Pancreas (tissue), 10 donors: ENCODE measurements at regions not wholly inside any gene's neighbourhood (a gene's known extent, or its start where the extent isn't known, plus 50 kb on each side); places are given as distances from the start of the nearest gene placed in this dataset.

Experiments
- ATAC-seq, 4 donors: fragments of 200-7000 bp; cut with Tn5 transposase; one replicate each; pipeline versions ENCODE4 v1.8.0 to v1.9.1; 2020; ENCODE audit warnings: mild to moderate bottlenecking in 4 of 4, moderate library complexity in 4 of 4
- DNase-seq, 6 donors: peaks; one replicate each; pipeline ENCODE4 v3.0.0-alpha.2; 2020
- FAIRE-seq: peaks from 2 replicates; lab custom pipeline; 2012; peaks lifted over from hg19 to GRCh38; lab: Jason Lieb, UNC
- H3K27ac ChIP-seq, 4 donors: fragments of 200-600 bp; sonication (generic); 1 replicate in 3 of 4; 2 replicates in 1 of 4; pipeline versions ENCODE4 v1.5.0 to v1.8.0; 2020
- H3K27me3 ChIP-seq, 4 donors: fragments of 200-600 bp; one replicate each; pipeline ENCODE4 v1.8.0; 2021
- H3K36me3 ChIP-seq, 3 donors: fragments of 200-600 bp; sonication (generic) in 1 of 3; one replicate each; pipeline versions ENCODE4 v1.5.0 to v1.8.0; 2020 to 2021
- H3K4me1 ChIP-seq, 3 donors: fragments of 200-600 bp; one replicate each; pipeline ENCODE4 v1.8.0; 2021
- H3K4me3 ChIP-seq, 4 donors: fragments of 200-600 bp; sonication (generic) in 2 of 4; one replicate each; pipeline versions ENCODE4 v1.5.0 to v1.8.0; 2020 to 2021
- H3K9me3 ChIP-seq, 4 donors: fragments of 200-600 bp; one replicate each; pipeline ENCODE4 v1.8.0; 2021
- CTCF ChIP-seq, 4 donors: fragments of 200-600 bp; sonication (generic) in 3 of 4; IDR thresholded peaks; one replicate each; pipeline versions ENCODE4 v1.5.0 to v1.8.0; 2021; ENCODE audit warnings: antibody characterized with exemption in 4 of 4
- WGBS, 2 donors: extraction: QIAGEN DNeasy Blood & Tissue Kit; methylation state at CpG; one replicate each; pipeline ENCODE4 v1.1.7; 2013; 5-methylcytosine and 5-hydroxymethylcytosine counted together
- intact Hi-C, 3 donors: fragments of 100-400 bp; cut with DNase I; formaldehyde crosslinking; loops; one replicate each; pipeline versions ENCODE4 v1.11.1 to v1.14.2; 2022
- donor health status: healthy with polysubstance abuse.
- donor health status: DM: no; HTN: no; CAD: no; lungs with moderate emphysema.
- donor health status: DM: no; HTN: no; CAD: no.
- donor health status: control.
- donor health status: control.
- donor health status: Bipolar disorder and iron deficiency.
- donor health status: DM: yes; HTN: yes; CAD: no.
- donor health status: DM: no; HTN: no; CAD: no.
- donor health status: DM: no; HTN: no; CAD: no.
- donor health status: DM: yes; HTN: yes; CAD: no.

GRCh38 chr7:49434846-49435245 is 338.6 kb upstream of the VWC2 start:
- H3K4me3 ChIP-seq, result no peak overlapping the region
- no peak for FAIRE-seq
- intact Hi-C loops, result no loop called here
- H3K36me3 ChIP-seq, result no peaks in the 10 kb centered on the region
- ATAC-seq, result no peak
- no peaks in the 10 kb centered on the region for H3K9me3 ChIP-seq
- DNase-seq, result no peak
- 46 to 47% methylated on average over 1 of the region's 1 CpG for WGBS, 2 donors
- H3K27me3 ChIP-seq, result no peaks in the 10 kb centered on the region
- TF ChIP-seq CTCF (IDR thresholded peaks at IDR 0.05), result no peak
- no peak overlapping the region for H3K27ac ChIP-seq
- H3K4me1 ChIP-seq, result no peaks in the 10 kb centered on the region

- intact Hi-C loops, result no loop called here
- no peak overlapping the region for H3K4me3 ChIP-seq
- H3K36me3 ChIP-seq, result no peaks in the 10 kb centered on the region
- H3K27me3 ChIP-seq, result no peaks in the 10 kb centered on the region
- no peak overlapping the region for H3K27ac ChIP-seq
- no peak for TF ChIP-seq CTCF (IDR thresholded peaks at IDR 0.05)
- no peak for FAIRE-seq
- no peak for DNase-seq
- 72 to 81% methylated on average over 4 of the region's 4 CpGs for whole genome bisulfite sequencing, 2 donors
- no peaks in the 10 kb centered on the region for H3K9me3 ChIP-seq
- H3K4me1 ChIP-seq, result no peaks in the 10 kb centered on the region
- no peak for ATAC-seq
These were observed 335.2 kb upstream of the VWC2 start for GRCh38 chr7:49438281-49438680.

GRCh38 chr7:49443515-49443914 is 329.9 kb upstream of the VWC2 start:
- intact Hi-C loops, result no loop called here
- no peak for FAIRE-seq
- Histone ChIP-seq H3K9me3 (no peaks in the 10 kb centered on the region), H3K27me3 (no peaks in the 10 kb centered on the region), H3K27ac (no peak overlapping the region), H3K4me1 (no peaks in the 10 kb centered on the region), H3K36me3 (no peaks in the 10 kb centered on the region), H3K4me3 (no peak overlapping the region)
- ATAC-seq, result no peak
- DNase-seq, result no peak
- 38 to 52% methylated on average over 2 of the region's 2 CpGs for WGBS, 2 donors
- no peak for TF ChIP-seq CTCF (IDR thresholded peaks at IDR 0.05)

- H3K4me3 ChIP-seq, result no peak overlapping the region
- no peak overlapping the region for H3K27ac ChIP-seq
- no peaks in the 10 kb centered on the region for H3K4me1 ChIP-seq
- DNase-seq (peak in 2 of 6 donors; percentile 12 to 49), FAIRE-seq (no peak), ATAC-seq (no peak)
- H3K27me3 ChIP-seq, result no peaks in the 10 kb centered on the region
- H3K36me3 ChIP-seq, result no peaks in the 10 kb centered on the region
- intact Hi-C loops, result no loop called here
- no peak for TF ChIP-seq CTCF (IDR thresholded peaks at IDR 0.05)
- H3K9me3 ChIP-seq, result no peaks in the 10 kb centered on the region
- WGBS, 2 donors, result 85 to 91% methylated on average over 11 to 16 of the region's 16 CpGs
These were observed 320.0 kb upstream of the VWC2 start for GRCh38 chr7:49453486-49453885.

GRCh38 chr7:49479441-49479840 is 294.0 kb upstream of the VWC2 start:
- Histone ChIP-seq H3K9me3 (no peaks in the 10 kb centered on the region), H3K36me3 (no peaks in the 10 kb centered on the region), H3K27me3 (no peaks in the 10 kb centered on the region), H3K4me1 (peaks cover 0 to 5% (median 0%) of the 10 kb centered on the region in 3 donors), H3K4me3 (no peak overlapping the region), H3K27ac (no peak overlapping the region)
- WGBS, 2 donors, result 53 to 63% methylated on average over 1 of the region's 1 CpG
- no peak for TF ChIP-seq CTCF (IDR thresholded peaks at IDR 0.05)
- FAIRE-seq (no peak), DNase-seq (no peak), ATAC-seq (no peak)
- intact Hi-C loops, result no loop called here
